ENCODE measurements at regions not wholly inside any gene's neighbourhood (a gene's known extent, or its start where the extent isn't known, plus 50 kb on each side); places are given as distances from the start of the nearest gene placed in this dataset.

DNA sequence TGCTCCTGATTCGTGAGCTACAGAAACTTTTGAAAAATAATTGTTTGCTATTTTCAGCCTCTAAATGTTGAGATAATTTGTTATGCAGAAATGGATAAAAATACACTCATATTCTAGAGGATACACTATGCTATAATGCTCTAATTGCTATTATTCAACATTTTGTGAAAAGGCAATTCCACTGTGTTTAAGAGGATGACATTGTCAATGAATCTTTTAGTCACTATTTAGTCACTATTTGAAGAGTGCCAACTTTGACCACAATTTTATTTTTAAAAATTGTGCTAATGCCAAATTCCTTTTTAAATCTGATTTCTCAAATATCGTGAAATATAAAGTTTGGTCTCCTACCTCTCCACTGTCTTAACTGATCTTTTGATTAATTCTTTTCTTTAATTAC lies 604.9 kb upstream of the KCNMB2 start:
- DNase-seq, result no peak

- DNase-seq, result no peak
These were observed 603.9 kb upstream of the KCNMB2 start for GRCh38 chr3:177932346-177932745.

DNA sequence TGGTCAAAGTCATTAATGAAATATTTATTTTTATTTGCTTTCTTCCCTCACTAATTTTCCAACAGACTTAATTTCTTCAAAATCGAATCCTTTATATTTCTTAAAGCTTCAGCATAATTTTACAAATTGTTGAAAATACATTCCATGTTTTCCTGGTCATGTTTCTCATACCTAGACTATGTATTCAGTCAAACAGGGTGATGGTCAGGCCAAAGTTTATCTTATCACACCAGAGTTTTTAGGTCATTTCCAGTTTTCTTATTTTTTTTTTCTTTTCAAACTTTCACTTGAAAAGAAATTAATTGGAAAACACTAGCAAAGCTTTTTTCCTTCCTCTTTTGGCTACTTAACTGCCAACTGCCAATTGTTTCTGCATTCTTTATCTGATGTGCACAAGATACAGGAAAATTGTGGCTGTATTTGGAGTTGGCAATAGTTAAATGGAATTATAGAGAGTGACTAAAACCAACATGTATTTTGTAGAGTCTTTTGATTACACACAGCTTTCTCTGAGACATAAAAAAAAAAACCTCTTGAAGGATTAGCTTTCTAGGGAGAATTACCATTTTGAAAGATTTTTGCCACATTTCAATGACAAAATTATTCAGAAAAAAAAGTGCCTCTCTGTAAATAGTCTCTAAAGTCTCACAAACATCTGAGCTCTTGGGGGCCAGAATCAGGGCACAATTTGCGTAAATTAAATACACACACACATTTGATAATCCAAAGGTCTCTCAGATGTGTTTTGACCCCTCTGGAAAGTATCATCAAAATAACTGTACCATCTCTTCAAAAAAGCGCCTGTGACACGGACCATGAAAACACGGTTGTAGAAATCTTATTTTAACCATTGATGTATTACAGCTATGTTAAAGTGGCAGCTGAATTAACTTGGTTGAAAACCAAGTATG lies 603.2 kb upstream of the KCNMB2 start:
- DNase-seq, result no peak

GRCh38 chr3:177934001-177934891 lies 602.0 kb upstream of the KCNMB2 start:
- DNase-seq, result no peak

- DNase-seq, result no peak
These were observed 601.2 kb upstream of the KCNMB2 start for GRCh38 chr3:177935047-177935446.

DNA sequence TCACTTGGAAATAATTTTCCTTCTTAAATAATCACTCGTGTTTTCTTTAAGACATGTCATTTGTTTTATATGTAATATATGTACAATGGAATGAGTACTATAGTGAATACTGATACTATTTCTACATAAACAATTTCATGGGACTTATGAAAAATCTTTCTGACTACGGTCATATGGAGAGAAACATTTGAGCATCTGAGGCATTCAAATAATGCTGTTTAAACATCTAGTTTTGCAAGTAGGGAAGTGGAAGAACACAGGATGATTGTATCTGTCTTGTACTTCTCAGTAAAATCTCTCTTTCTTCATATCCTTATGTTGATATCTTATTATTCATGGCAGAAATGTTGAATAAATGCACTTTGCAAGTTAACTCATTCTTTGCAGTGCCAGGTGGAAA lies 599.5 kb upstream of the KCNMB2 start:
- no peak for DNase-seq

DNA sequence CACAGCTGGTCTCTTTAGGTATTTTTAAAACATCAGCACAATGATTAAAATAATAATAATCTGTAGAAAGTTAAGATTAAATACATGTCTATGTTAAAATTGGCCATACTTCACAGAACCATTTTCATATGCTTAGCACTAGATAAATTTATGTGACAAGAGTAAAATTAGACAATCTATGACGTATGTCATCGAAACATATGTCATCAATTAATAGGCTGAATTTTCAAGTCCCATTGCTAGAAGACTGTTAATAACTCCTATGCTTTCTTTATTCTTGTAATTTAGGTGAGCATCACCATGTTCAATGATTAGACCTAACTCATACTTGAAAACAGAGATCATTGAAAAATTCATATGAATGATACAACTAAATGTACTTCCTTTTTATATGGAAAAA lies 593.3 kb upstream of the KCNMB2 start:
- no peak for DNase-seq

DNA sequence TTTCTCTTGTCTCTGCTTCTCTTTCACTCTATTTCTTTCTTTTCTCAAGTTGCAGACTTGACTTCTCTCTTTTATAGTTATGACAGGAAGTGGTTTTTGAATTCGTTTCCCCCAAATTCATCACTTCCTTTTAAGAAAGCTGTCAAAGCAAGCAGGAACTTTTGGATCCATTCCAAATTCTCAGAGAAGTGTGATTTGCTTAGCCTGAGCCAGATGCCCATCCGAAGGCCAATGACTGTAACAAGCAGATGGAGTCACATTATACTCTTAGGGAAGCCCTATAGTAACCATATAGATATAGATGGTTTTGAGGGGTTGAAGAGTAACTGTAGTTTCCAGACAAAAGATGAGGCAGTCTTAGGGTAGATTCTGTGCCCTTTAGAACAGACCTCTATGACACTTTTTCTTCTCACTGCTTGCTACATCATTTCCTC lies 592.0 kb upstream of the KCNMB2 start:
- no peak for DNase-seq

- no peak for DNase-seq
These were observed 590.2 kb upstream of the KCNMB2 start for GRCh38 chr3:177946048-177946447.

DNA sequence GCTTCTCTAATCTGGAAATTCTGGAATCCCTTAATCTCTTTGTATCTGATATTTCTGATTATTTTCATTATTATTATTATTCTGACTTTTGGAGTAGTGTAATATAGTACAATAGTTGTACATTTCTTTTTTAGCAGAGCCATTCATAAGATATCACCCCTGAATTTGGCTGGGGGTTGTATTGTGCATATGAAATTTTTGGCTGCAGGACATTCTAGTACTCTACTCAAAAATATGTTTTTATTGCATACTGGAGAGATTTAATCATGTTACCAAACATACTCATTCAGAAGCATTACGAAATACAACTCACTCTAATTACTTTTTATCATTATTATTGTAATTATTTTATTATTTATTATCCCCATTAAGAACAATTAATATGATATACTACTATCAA lies 589.7 kb upstream of the KCNMB2 start:
- DNase-seq, result no peak

GRCh38 chr3:177946936-177947335 lies 589.3 kb upstream of the KCNMB2 start:
- DNase-seq, result no peak

DNA sequence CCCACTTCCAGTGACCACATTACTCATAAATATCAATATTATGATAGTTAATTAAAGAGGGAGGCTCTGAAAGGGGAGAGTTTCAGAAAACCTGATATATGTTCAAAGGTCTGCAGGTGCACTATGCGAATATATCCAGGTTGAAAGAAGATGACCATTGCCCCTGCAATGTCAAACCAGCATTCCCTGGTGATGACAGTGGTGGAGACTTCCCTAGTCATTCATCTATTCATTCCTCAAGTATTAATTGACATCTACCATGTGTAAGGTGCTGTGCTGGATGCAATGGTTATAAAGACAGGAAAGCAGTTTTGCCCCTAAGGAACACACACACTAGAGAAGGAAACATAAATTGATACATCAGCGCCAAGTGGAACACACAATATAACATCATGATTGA lies 588.3 kb upstream of the KCNMB2 start:
- no peak for DNase-seq

- no peak for DNase-seq
These were observed 587.4 kb upstream of the KCNMB2 start for GRCh38 chr3:177948716-177949425.

GRCh38 chr3:177959188-177959587 lies 577.0 kb upstream of the KCNMB2 start:
- no peak for DNase-seq

- no peak for DNase-seq
These were observed 576.2 kb upstream of the KCNMB2 start for GRCh38 chr3:177960014-177960413.

- no peak for DNase-seq
These were observed 575.5 kb upstream of the KCNMB2 start for GRCh38 chr3:177960722-177961121.

GRCh38 chr3:177961784-177962183 lies 574.5 kb upstream of the KCNMB2 start:
- DNase-seq, result no peak

GRCh38 chr3:177966493-177966892 lies 569.7 kb upstream of the KCNMB2 start:
- DNase-seq, result no peak

GRCh38 chr3:177968891-177969290 lies 567.3 kb upstream of the KCNMB2 start:
- DNase-seq, result no peak

DNA sequence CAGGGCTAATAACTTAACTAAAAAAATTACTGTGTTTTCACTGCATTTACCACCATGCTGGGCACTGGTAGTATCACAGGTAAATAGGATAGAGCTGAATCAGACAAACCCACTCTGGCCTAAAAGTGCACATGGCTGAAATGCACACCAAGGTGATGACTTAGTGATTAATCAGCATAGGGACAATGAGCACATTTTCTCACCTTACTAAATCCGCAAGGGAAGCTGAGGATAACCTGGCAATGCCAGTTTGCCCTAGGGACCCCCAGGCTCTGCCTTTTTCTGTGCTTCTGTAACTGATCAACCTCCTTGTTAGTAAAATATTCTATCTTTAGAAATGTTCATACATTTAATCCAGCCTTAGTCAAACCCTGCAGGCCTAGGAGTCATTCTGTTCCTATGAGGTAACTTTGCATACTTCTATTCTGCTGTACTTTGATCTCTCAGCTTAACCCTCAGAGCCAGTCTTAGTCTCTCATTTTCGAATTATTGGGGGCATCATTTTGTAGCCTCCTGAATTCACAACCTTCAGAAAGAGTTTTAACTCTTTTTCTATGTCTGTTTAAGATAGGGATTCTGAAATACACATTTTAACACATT lies 562.9 kb upstream of the KCNMB2 start:
- DNase-seq, result no peak

DNA sequence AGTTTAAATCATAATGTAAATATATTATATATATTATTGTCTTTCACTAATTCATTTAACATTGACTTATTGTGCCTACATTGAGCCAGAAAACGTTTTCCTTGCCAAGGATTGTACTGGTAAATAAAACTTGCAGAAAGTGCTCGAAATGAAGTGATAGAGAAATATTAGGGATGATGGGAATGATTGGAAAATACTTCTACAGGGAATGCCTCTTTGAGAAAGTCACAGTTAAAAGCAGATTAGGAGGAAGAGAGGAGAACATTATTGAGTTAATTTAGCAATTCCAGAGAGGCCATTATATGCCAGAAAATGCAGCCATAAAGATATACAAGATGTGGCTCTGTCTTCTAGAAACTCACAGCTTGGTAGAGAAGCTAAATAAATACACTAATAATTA lies 560.0 kb upstream of the KCNMB2 start:
- DNase-seq, result no peak

DNA sequence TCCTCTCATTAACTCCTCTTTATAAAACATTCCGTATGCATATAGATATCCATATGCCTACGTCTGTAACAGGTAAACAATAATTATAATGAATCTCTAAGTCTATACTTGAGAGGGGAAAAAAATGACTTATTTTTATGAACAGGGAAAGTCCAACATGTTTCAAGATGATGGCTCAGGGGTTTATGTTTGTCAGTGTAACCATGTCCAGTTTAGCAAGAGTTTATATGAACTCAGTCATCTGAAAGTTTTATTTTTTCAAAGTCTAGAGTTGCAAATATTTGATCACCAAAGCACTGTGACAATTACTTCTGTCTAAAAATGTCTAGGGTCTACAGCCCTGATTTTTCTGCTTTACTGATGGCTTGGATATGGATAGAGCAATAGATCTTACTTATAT lies 559.4 kb upstream of the KCNMB2 start:
- no peak for DNase-seq

All from COR-L47 (cell line).